IPS-NIHi7 (cell line): ENCODE measurements at regions not wholly inside any gene's neighbourhood (a gene's known extent, or its start where the extent isn't known, plus 50 kb on each side); places are given as distances from the start of the nearest gene placed in this dataset.
"Not testable (repeated sequence)": the region's sequence is repeated elsewhere in the genome, so short reads cannot be mapped to it uniquely, and the experiment has no call there.

Source experiments
- DNase-seq: peaks from one replicate; pipeline ENCODE4 v3.0.0; 2012; ENCODE audit warnings: mixed read lengths; ENCODE audit errors: extremely low spot score

DNA sequence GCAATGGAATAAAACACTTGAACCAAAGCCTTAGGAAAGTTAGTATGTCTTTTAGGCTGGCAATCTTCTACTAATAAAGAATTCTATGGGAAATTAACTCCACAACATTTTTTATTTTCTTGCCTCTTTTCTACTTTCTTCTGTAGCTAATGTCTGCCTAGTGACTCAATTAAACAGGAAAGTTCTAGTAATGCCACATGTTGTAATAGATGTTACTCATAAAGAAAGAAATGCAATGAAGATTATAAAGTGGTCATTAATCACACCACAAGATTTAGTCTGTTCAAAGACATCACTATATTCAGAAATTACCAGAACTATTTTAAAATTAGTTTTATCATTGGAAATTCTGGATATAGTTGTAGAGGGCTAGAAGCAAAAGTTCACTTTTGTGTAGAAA lies 329.7 kb downstream of the SI start:
- no peak for DNase-seq

DNA sequence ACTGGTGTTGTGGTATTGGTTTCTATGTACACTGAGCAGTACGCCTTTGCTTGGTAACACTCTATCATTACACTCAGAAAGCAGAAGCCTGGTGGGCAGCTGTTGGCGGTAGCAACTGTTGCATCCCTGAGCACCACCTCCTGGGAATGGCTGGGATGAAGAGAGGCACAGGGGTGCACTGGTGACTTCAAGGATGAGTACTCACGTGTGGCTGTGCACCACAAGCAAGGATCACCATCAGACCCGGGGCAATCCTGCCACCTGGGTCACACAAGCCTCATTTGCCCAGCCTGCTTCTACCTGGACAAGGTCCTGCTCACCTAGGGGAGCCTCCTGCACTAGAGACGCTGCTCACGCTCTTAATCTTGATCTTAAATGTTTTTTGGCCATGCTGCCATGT lies 336.4 kb downstream of the SI start:
- DNase-seq, result no peak

DNA sequence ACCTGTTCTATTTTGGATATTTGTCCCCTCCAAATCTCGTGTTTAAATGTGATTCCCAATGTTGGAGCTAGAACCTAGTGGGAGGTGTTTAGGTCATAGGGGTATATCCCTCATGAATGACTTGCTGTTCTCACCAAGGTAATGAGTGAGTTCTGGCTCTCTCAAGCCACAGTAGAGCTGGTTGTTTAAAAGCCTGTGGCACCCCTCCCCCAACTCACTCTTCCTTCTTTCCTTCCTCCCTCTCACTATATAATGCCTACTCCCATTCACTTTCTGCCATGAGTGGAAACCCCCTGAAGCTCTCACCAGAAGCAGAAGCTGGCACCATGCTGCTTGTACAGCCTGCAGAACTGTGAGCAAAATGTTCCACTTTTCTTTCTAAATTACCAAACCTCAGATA lies 341.1 kb downstream of the SI start:
- no peak for DNase-seq

DNA sequence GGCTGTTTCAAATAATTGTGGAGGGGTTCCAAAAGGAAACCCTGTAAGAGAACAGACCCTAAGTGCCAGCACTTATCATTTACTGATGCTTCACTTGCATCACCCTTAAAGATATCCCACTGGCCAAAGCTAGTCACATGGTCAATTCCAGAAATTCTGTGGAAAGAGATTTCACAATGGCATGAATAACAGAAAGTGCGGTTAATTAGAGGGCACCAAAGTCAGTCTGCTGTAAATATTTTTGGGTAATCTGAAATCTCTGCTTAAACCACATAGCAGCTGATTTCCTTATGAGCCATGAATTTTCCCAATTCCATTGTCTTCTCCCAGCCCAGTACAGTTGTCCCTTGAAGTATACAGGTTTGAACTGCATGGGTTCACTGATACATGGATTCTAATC lies 346.1 kb downstream of the SI start:
- DNase-seq, result no peak

DNA sequence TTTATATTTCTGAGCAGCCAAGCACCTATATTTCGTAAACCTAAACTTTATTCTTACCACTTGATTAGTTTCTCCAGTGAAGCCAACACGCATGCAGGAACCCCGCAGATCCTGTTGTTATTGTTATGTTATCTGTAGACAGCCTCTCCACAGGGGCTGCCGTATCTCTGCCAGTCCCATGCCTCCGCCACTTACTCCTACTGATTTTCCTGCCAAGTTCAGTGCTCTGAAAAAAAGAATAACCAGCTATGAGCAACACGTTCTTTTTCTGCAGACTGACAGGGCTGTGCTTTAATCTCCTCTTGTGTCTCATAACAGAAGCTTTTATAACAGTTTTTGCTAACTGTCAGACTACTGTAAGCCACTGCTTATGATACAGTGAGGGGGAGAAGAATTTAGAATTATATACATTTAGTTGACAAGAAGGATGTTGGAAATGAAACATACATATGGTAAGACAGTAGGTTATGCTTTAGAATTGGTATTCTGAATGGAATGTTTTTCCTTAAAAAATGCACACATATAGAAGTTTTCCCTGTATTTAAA lies 347.4 kb downstream of the SI start:
- DNase-seq, result peak; percentile 12

DNA sequence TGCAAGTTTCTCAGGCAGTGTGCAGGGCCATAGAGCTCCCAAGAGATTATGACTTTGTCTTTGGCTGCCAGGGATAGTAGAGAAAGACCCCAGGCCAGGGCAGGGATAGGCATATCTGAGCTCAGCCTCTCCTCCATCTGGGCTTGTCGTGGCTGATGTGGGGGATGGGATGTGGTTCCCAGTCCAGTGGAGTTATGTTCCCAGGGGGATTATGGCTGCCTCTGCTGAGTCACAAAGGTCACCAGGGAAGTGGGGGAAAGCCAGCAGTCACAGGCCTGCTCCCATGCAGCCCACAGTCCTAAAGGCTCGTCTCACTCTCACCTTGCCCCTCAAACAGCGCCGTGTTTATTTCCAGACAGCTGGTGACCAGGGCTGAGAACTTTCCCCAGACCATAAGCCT lies 354.9 kb downstream of the SI start:
- no peak for DNase-seq

DNA sequence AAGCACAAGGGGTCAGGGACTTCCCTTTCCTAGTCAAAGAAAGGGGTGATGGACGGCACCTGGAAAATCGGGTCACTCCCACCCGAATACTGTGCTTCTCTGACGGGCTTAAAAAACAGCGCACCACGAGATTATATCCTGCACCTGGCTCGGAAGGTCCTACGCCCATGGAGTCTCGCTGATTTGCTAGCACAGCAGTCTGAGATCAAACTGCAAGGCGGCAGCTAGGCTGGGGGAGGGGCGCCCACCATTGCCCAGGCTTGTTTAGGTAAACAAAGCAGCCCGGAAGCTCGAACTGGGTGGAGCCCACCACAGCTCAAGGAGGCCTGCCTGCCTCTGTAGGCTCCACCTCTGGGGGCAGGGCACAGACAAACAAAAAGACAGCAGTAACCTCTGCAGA lies 375.5 kb downstream of the SI start:
- DNase-seq, result not testable (repeated sequence)

DNA sequence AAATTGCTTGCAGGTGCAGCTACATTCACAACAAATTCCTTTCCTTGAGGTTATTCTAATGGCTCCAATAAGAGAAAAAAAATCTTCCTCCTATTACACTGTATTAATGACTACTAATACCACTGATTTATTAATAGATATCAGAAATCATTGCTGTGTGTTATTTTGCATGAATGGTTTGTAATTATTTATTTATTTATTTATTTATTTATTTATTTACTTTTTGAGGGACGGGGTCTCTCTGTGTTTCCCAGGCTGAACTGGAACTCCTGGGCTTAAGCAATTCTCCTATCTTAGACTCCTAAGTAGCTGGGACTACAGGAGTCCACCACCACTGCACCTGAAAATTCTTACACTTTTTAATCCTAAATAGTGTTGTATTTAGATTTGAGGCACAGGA lies 390.4 kb downstream of the SI start:
- no peak for DNase-seq

DNA sequence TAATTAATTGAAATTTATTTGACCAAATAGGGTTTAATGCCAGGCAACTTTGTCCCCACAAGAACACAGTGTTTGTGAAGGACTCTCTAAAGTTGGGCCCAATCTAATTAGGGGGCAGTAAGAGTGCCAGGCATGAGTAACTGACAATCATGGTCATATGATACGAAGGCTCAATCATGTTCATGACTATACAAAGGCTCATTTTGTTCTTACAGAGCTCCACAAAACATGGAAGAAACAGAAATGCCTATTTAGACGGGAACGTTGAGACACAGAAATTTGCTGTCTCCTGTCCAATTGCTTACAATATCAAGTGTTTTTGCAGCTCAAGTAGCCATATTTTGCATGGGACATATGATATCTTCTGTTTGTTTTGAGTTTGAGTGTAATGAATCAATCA lies 391.1 kb downstream of the SI start:
- DNase-seq, result no peak

DNA sequence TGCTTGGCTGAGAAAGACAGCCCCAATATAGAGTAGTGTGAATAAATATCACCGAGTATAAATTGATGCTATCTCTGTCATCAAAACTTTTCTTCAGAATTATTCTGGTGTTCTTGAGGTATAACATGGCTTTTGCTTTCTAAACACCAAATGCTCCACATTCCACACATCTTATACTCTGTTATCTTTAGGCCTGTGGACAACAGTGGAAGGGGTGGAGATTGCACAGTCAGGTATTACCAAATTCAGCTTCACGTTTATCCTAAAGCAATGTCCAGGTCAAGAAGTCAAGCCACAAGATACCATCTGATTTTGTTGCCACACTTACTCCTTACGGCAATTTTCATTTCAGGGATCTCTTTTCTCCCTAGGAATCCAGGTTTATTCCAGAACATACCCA lies 394.8 kb downstream of the SI start:
- DNase-seq, result no peak

DNA sequence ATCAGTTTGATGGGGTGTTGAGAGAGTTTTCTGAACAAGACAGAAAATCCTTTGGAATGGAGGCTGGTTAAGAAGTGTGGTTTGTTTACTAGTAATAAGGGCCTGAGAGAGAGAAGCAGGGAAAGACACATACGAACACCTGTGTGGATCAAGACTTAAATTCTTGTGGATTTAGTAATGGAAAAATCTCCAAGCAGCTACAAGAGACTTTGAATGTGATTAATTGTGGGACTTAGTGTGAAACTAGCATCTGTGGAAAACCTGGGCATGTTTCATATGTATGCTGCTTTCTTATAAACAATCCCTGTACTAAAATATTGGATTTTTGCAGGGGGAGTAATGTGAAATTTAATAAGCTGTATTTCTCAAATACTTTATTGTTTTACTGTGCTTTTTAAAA lies 399.1 kb downstream of the SI start:
- DNase-seq, result no peak

DNA sequence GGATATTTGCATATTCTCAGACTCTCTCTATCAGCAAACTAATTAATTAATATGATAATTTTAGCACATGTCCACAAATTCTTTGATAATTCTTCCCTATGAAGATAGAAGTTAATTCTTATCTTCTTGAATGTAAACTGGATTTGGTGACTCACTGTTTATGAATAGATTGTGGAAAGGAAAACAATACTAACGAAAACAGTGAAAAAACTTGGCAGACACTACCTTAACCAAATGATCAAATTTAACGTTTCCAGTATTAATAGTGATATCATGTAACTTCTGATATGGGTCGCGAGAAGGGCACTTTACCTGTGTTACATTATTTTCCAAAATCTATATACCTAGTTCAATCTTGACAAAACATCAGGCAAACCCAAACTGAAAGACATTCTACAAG lies 401.0 kb downstream of the SI start:
- no peak for DNase-seq

DNA sequence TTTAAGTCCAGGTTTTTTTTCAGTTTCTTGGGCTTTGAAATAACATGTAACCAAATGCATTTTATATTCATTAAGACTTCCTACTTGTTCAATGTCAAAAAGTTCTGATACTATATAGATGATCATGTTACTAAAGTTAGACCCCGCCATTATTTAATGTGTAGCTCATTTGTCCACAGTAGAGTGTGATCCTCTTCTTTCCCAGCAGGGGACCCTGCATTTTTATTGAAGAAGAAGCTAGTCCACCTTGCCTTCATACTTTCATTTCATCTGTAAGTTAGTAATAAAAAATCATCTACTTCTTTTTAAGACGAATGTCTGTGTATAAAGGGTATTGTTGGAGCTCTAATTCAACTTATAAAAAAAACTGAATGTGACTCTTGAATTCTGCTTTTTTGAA lies 404.6 kb downstream of the SI start:
- DNase-seq, result no peak

DNA sequence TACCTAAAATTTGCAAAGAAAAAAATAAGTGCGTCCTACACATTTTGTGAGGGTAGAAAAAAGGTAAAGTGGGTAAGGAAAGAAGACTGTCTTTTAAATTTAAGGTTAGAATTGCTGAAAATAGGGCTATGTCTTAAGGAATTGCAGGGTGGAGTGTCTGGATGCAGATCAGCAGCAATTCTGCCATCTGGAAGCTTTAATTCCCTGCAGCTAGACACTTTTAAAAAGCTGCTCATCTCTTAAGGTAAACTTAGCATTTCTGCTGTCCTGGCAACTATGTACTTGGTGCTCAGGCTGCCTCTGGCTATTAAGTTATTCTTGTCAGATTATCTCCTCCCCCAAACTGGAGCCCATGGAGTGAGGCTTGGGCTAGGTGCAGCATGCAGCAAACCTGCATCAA lies 420.2 kb downstream of the SI start:
- peak; percentile 5 for DNase-seq

DNA sequence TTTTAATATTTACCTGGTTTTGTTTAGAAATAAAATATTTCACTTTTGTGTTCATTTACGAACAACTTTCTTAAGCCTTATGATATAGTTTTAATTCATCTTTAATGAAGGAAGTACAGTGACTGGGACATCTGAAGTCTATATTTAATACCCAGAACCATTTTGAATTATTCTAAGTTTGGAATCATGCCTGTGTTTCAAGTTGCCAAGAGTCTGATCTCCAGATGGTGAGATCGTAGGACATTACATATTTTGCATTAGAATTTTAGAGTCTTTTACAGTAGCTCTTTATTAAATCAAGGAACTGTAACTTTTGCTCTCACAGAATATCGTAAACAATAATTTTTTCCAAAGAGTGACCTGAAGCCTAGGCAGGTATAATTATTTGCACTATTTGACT lies 420.7 kb downstream of the SI start:
- no peak for DNase-seq

DNA sequence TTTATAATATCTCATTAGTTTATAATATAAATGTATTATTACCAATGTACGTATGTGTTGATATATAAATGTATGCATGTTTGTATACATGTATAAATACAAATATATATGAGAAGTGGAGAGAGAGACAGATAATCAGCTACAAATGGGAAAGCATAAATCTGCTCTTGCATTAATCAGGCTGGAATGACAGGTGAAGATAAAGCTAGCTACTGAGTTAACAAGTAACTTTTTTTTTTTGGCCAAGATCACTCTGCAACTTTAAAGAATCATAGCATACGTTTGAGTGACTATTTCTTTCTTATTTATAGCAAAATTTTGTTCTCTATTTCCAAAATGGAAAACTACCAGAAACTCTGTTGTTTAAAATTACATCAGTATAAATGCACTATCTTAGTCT lies 422.8 kb downstream of the SI start:
- DNase-seq, result no peak

DNA sequence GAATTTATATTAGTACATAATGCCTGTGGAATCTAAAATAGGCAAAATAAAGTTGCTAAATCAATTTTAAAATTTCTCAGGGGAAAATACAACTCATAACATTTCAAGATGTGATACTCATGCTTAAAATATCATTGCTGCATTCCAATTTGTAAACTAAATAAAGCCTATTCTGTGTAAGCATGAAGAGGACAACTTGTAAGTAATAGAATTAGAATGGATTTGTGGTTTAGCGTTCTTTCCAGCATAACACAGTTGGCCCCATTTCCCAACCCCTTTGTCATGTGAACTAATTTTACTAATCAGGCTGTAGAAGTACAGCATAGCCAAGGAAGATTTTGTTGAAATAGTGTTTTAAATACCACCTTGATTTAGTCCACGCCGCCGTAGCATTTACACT lies 437.2 kb downstream of the SI start:
- DNase-seq, result no peak

DNA sequence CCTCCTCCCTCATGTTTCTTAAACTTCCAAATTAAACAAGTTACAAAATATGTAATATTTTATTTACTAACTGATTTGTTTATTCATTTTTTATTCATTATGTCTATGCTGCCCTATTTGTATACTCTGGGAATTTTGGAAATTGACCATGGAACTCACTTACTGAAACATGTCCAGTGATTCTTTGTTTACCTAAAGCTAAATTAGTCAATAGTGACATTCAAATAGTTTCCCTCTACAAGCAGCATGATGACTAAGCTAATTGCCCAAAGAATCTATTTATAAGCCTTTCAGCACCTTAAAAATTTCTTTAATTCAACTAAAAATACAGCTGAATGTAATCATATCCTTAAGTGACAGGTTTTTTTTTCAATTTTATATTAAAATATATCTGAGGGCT lies 437.7 kb downstream of the SI start:
- no peak for DNase-seq

DNA sequence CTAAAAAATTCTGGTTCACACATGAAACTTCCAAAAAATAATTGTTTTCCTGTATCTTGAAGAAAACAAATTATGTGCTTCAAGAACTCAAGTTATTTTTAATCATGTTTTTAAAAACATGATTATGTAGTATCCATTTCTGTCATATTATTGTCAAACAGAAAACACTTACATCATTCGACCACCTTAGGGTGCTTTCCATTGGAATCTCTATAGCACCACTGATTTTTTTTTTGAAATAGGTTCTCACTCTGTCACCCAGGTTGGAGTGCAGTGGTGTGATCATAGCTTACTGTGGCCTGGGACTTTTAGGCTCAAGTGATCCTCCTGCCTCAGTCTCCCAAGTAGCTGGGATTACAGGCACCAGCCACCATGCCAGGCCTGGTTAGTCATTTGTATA lies 457.3 kb downstream of the SI start:
- DNase-seq, result no peak

DNA sequence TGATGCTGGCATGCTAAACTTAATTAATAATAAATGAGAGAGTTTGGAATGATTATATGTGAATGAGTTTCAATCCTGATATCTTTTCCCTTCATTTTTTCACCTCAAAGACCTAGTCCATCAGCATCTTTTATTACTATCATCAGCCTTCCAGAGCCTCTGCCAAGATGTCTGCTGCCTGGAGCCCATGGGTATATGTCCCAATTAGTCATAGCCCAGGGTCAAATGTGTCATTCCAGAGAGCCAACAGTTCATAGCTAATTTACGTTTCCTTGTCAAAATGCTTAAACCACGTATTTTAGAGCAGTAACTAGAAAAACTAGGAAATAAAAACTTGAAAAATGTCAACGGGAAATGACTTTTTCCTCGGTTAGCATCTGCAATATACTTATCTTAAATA lies 457.9 kb downstream of the SI start:
- no peak for DNase-seq

DNA sequence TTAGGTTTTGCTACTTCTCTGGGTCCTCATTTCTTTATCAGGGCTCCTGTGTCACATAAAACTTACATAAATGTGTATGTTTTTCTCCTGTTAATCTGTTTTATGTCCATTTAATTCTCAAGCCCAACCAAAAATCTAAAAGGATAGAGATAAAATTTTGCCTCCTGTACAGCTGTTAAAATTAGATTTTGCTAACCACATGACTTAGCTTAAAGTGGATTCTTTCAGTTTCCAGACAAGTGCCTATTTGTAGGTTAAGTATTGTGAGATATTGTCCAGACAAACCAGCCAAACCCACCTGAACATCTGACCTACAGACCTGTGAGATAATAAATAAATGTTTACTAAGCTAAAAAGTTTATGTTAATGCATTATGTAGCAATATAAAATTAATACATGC lies 465.5 kb downstream of the SI start:
- DNase-seq, result no peak

DNA sequence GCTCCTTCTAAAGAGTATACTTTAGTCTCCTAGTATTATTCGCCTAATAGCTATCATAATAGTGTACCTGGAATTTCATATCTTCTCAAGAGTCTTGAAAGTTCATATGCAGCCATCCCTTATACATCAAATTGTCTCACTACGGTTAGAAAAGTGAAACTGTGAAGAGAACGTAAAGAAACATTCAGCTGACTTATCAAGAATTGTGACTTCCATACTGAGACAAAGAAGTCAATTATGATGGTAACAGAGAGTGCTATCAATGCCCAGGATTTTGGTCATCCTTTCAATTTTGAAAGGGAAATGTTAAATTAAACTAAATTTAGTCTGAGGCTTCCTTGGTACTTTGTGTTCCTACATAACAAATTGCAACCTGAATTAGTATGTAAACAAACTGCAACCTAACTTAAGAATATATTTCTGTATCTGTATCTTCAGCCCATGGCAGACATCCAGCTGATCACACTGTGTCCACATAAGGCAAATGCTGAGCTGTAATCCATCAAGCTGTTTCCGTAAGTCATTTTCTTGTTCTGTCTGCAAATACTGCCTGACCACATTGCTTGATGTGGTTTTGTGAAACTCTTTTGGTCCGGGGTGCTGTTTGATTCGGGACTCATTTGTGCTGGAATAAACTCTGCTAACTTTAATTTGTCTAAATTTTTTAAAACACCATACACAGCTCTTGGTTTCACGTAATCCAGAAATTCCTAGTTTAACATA lies 469.6 kb downstream of the SI start:
- no peak for DNase-seq

DNA sequence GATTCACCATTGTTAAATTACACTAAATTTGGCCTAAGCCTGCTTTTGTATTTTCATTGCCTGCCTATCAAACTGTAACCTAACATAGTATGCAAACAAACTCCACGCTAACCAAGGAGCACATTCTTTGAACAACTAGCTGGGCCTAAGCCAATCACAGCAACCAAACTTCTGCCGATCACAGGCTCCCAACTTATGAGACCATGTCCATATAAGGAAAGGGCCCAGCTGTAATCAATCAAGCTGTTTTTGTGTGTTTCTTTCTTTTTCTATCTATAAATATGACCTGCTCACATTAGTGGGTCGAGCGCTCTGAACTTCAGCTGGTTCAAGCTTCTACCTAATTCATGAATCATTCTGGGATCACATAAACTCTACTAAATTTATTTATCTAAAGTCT lies 473.6 kb downstream of the SI start:
- DNase-seq, result no peak

DNA sequence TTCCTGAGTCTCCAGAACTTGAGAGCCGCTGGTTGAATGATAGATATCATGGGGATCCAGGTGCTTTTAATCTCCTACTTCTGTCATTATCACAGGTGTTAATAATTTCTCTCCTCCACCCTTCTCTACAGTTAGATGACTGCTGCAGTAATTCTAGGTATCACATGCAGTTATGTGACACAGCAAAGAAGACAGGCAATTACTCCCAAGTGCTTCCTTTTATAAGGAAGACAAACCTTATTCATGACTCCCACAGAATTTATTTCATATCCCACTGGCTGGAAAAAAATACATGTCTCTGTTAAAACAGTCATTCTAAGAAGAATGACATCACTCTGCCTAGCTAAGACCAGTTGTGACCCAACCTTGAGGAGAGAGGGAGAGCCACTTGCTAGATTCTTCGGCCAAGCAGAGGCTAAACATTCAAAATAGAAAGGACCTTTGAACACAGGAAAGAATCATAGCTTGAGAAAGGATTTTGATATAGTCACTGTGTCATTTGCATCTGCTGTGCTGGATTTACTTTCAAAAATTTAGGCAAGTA lies 500.6 kb downstream of the SI start:
- DNase-seq, result no peak
